Activated CD8-positive, alpha-beta memory T cell treated with anti-CD3 and anti-CD28 coated beads, Interleukin-2, amount 10 ng/mL, durations not matched to agents 7 days and 5 days (primary cell): ENCODE measurements at regions not wholly inside any gene's neighbourhood (a gene's known extent, or its start where the extent isn't known, plus 50 kb on each side); places are given as distances from the start of the nearest gene placed in this dataset.
A peak's percentile ranks its signal among the peaks of the same experiment; 100 is the strongest.

Experiments used
- ATAC-seq: fragments of 150-1000 bp; cut with Tn5 transposase; one replicate; pipeline ENCODE4 v1.10.0; 2021; ENCODE audit warnings: moderate library complexity
- CTCF ChIA-PET: fragments of 350-600 bp; sonication (Branson Sonifier 250); formaldehyde crosslinking; loops from one replicate; lab custom pipeline; 2021; ENCODE audit warnings: antibody characterized with exemption; lab: Charles Lee
- DNase-seq: peaks from one replicate; pipeline ENCODE4 v3.0.0-alpha.2; 2020
- H3K27ac Mint-ChIP-seq: one replicate; pipeline ENCODE4 v1.8.0; 2021; ENCODE audit warnings: mild to moderate bottlenecking, mixed read lengths
- H3K27me3 Mint-ChIP-seq: one replicate; pipeline ENCODE4 v1.8.0; 2021; ENCODE audit warnings: mixed read lengths
- H3K36me3 Mint-ChIP-seq: one replicate; pipeline ENCODE4 v1.8.0; 2021; ENCODE audit warnings: mild to moderate bottlenecking, mixed read lengths
- H3K4me1 Mint-ChIP-seq: one replicate; pipeline ENCODE4 v1.8.0; 2021; ENCODE audit warnings: mixed read lengths
- H3K4me3 Mint-ChIP-seq: one replicate; pipeline ENCODE4 v1.8.0; 2021; ENCODE audit warnings: mild to moderate bottlenecking, moderate library complexity, mixed read lengths
- H3K9me3 Mint-ChIP-seq: one replicate; pipeline ENCODE4 v1.8.0; 2022; ENCODE audit warnings: low read depth, mixed read lengths

GRCh38 chr4:149980941-149981340 lies 97.3 kb upstream of the DCLK2 start:
- CTCF ChIA-PET = interaction anchor here (0.6 to 1.0 kb wide), 3 partner anchors 16 to 886 kb away, joined by 3 to 5 read pairs (median 3); no protein-coding TSS in a partner anchor
- Mint-ChIP-seq H3K9me3 (peaks cover 2% of the 10 kb centered on the region), H3K27ac (no peak overlapping the region), H3K36me3 (peaks cover 3% of the 10 kb centered on the region), H3K4me1 (peaks cover 11% of the 10 kb centered on the region), H3K4me3 (no peak overlapping the region), H3K27me3 (peaks cover 11% of the 10 kb centered on the region)
- ATAC-seq (peak; percentile 47), DNase-seq (peak; percentile 70)

DNA sequence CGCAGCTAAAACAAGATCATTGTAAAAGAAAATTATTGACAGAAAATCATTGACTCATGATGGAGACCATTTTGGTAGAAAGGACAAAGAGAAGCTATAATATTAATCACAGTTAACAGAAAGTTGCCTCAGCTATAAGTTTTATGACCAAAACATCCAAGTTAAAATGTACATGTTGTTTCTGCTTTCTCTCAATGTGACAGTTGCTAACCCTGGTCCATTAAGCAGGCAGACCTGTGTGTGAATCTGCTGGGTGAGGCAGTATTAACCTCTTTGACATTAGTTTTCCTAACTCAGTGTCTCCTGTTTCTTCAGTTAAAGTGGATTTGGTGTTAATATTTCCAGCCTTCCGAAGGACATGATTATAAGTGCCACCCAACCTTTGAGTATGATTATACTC lies 94.8 kb upstream of the DCLK2 start:
- Mint-ChIP-seq H3K4me1 (peaks cover 30% of the 10 kb centered on the region), H3K4me3 (no peak overlapping the region), H3K36me3 (peaks cover 3% of the 10 kb centered on the region), H3K9me3 (peaks cover 2% of the 10 kb centered on the region), H3K27me3 (peaks cover under 1% of the 10 kb centered on the region), H3K27ac (no peak overlapping the region)
- ATAC-seq = no peak
- CTCF ChIA-PET = interaction anchor here (1.3 to 1.5 kb wide), 2 partner anchors 14 to 225 kb away, joined by 3 read pairs; no protein-coding TSS in a partner anchor
- no peak for DNase-seq

GRCh38 chr4:149983931-149984330 lies 94.3 kb upstream of the DCLK2 start:
- no peaks in the 10 kb centered on the region for H3K27me3 Mint-ChIP-seq
- H3K27ac Mint-ChIP-seq = no peak overlapping the region
- ATAC-seq = no peak
- no peak overlapping the region for H3K4me3 Mint-ChIP-seq
- no peak for DNase-seq
- peaks cover 3% of the 10 kb centered on the region for H3K36me3 Mint-ChIP-seq
- H3K9me3 Mint-ChIP-seq = peaks cover 2% of the 10 kb centered on the region
- CTCF ChIA-PET = interaction anchor here (1.5 kb wide), 1 partner anchor 225 kb away, joined by 3 read pairs; no protein-coding TSS in a partner anchor
- peaks cover 30% of the 10 kb centered on the region for H3K4me1 Mint-ChIP-seq

GRCh38 chr4:149985981-149986380 lies 92.3 kb upstream of the DCLK2 start:
- Mint-ChIP-seq H3K9me3 (peaks cover 2% of the 10 kb centered on the region), H3K27ac (peak overlapping the region; percentile 62), H3K27me3 (no peaks in the 10 kb centered on the region), H3K4me3 (no peak overlapping the region), H3K4me1 (peaks cover 33% of the 10 kb centered on the region), H3K36me3 (peaks cover 3% of the 10 kb centered on the region)
- CTCF ChIA-PET = no interaction called here
- ATAC-seq = peak; percentile 70
- DNase-seq = no peak

DNA sequence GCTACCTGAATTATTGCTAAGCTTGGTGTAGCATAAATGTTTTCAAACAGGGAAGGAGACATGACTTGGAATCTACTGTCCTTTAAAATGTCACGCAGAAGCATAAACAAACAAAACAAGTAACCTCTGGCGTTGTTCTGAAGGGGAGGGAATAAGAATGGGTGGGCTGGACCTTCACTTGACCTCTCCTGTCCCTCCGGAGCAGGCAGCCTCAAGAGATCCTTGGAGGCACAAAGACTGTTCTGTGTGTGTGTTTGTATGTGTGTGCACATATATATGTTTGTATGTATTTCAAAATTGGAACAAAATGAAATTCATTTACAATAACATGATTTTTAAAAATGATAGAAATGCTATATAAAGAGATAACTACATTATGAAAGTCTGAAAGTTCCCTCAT lies 91.3 kb upstream of the DCLK2 start:
- H3K36me3 Mint-ChIP-seq = peaks cover 3% of the 10 kb centered on the region
- CTCF ChIA-PET = interaction anchor here (1.4 kb wide), 1 partner anchor 222 kb away, joined by 3 read pairs; no protein-coding TSS in a partner anchor
- H3K4me1 Mint-ChIP-seq = peaks cover 33% of the 10 kb centered on the region
- H3K27me3 Mint-ChIP-seq = no peaks in the 10 kb centered on the region
- no peak for ATAC-seq
- peak overlapping the region; percentile 0 for H3K27ac Mint-ChIP-seq
- peaks cover 2% of the 10 kb centered on the region for H3K9me3 Mint-ChIP-seq
- H3K4me3 Mint-ChIP-seq = no peak overlapping the region
- no peak for DNase-seq

- ATAC-seq (no peak), DNase-seq (no peak)
- Mint-ChIP-seq H3K36me3 (no peaks in the 10 kb centered on the region), H3K27me3 (no peaks in the 10 kb centered on the region), H3K27ac (peak overlapping the region; percentile 35), H3K9me3 (no peaks in the 10 kb centered on the region), H3K4me3 (no peak overlapping the region), H3K4me1 (peaks cover 31% of the 10 kb centered on the region)
- CTCF ChIA-PET = interaction anchor here (1.4 kb wide), 1 partner anchor 222 kb away, joined by 3 read pairs; no protein-coding TSS in a partner anchor
Observed at GRCh38 chr4:149987330-149988086, 90.7 kb upstream of the DCLK2 start.

DNA sequence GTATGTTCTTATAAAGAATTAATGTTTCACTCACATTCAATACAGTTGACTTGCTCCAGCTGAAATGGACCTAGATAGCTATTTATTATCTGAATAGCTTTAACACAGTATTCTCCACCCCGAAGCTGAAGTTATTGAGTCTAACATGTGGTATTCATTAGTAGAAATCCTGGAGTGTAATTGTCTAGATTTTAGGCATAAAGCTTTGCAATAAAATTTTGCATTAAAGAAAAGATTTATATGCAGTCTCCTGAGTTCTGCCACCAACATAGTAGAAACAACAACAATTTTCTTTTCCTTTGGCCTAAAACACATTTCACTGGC lies 90.2 kb upstream of the DCLK2 start:
- no peak overlapping the region for H3K27ac Mint-ChIP-seq
- H3K4me3 Mint-ChIP-seq = no peak overlapping the region
- DNase-seq (no peak), ATAC-seq (no peak)
- CTCF ChIA-PET = no interaction called here
- H3K4me1 Mint-ChIP-seq = peaks cover 33% of the 10 kb centered on the region
- H3K9me3 Mint-ChIP-seq = no peaks in the 10 kb centered on the region
- H3K27me3 Mint-ChIP-seq = no peaks in the 10 kb centered on the region
- H3K36me3 Mint-ChIP-seq = no peaks in the 10 kb centered on the region

GRCh38 chr4:149993030-149993429 lies 85.2 kb upstream of the DCLK2 start:
- DNase-seq = no peak
- peaks cover 12% of the 10 kb centered on the region for H3K4me1 Mint-ChIP-seq
- H3K27ac Mint-ChIP-seq = no peak overlapping the region
- no peaks in the 10 kb centered on the region for H3K36me3 Mint-ChIP-seq
- CTCF ChIA-PET = no interaction called here
- H3K4me3 Mint-ChIP-seq = no peak overlapping the region
- no peak for ATAC-seq
- no peaks in the 10 kb centered on the region for H3K27me3 Mint-ChIP-seq
- no peaks in the 10 kb centered on the region for H3K9me3 Mint-ChIP-seq

GRCh38 chr4:149995134-149995756 lies 83.0 kb upstream of the DCLK2 start:
- H3K9me3 Mint-ChIP-seq = no peaks in the 10 kb centered on the region
- ATAC-seq (no peak), DNase-seq (no peak)
- CTCF ChIA-PET = no interaction called here
- no peaks in the 10 kb centered on the region for H3K36me3 Mint-ChIP-seq
- no peak overlapping the region for H3K4me3 Mint-ChIP-seq
- H3K27me3 Mint-ChIP-seq = no peaks in the 10 kb centered on the region
- H3K4me1 Mint-ChIP-seq = peaks cover 14% of the 10 kb centered on the region
- no peak overlapping the region for H3K27ac Mint-ChIP-seq

- H3K36me3 Mint-ChIP-seq = no peaks in the 10 kb centered on the region
- CTCF ChIA-PET = interaction anchor here (0.9 to 1.1 kb wide), 2 partner anchors 15 to 212 kb away, joined by 3 read pairs; no protein-coding TSS in a partner anchor
- peaks cover 11% of the 10 kb centered on the region for H3K27me3 Mint-ChIP-seq
- H3K4me3 Mint-ChIP-seq = no peak overlapping the region
- peak; percentile 51 for ATAC-seq
- H3K4me1 Mint-ChIP-seq = peaks cover 9% of the 10 kb centered on the region
- no peaks in the 10 kb centered on the region for H3K9me3 Mint-ChIP-seq
- no peak for DNase-seq
- H3K27ac Mint-ChIP-seq = no peak overlapping the region
Observed at GRCh38 chr4:149997881-149998421, 80.3 kb upstream of the DCLK2 start.

- Mint-ChIP-seq H3K36me3 (no peaks in the 10 kb centered on the region), H3K4me3 (no peak overlapping the region), H3K27me3 (peaks cover 26% of the 10 kb centered on the region), H3K27ac (no peak overlapping the region), H3K4me1 (peaks cover 6% of the 10 kb centered on the region), H3K9me3 (no peaks in the 10 kb centered on the region)
- ATAC-seq (no peak), DNase-seq (no peak)
- CTCF ChIA-PET = no interaction called here
Observed at GRCh38 chr4:149999485-150000074, 78.7 kb upstream of the DCLK2 start.

DNA sequence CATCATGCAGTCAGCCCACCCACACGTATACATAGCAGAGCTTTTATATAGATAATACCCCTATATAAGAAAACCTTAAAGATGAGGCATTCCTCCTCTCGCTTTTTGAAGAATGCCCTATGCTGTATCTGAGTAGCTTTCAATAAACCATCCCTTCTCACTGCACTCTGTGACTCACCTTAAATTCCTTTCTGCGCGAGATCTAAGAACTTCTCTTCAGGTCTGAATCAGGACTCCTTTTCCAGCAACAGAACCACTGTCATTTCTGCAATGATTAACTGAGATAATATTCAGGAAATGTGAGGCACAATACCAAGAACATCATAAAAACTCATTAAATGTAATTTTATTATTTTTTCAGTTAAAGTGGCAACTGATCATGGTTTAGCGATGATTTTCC lies 76.4 kb upstream of the DCLK2 start:
- no peak overlapping the region for H3K27ac Mint-ChIP-seq
- H3K27me3 Mint-ChIP-seq = peaks cover 30% of the 10 kb centered on the region
- CTCF ChIA-PET = no interaction called here
- no peaks in the 10 kb centered on the region for H3K36me3 Mint-ChIP-seq
- no peak overlapping the region for H3K4me3 Mint-ChIP-seq
- ATAC-seq (no peak), DNase-seq (no peak)
- H3K9me3 Mint-ChIP-seq = no peaks in the 10 kb centered on the region
- H3K4me1 Mint-ChIP-seq = peaks cover 4% of the 10 kb centered on the region

GRCh38 chr4:150002561-150002960 lies 75.7 kb upstream of the DCLK2 start:
- no peaks in the 10 kb centered on the region for H3K9me3 Mint-ChIP-seq
- peaks cover 33% of the 10 kb centered on the region for H3K27me3 Mint-ChIP-seq
- CTCF ChIA-PET = no interaction called here
- H3K27ac Mint-ChIP-seq = no peak overlapping the region
- no peaks in the 10 kb centered on the region for H3K36me3 Mint-ChIP-seq
- H3K4me1 Mint-ChIP-seq = peaks cover 4% of the 10 kb centered on the region
- no peak overlapping the region for H3K4me3 Mint-ChIP-seq
- ATAC-seq (no peak), DNase-seq (no peak)
